ENCODE measurements at regions not wholly inside any gene's neighbourhood (a gene's known extent, or its start where the extent isn't known, plus 50 kb on each side); places are given as distances from the start of the nearest gene placed in this dataset.

GRCh38 chr2:2664989-2665833, 334.1 kb upstream of the MYT1L start:
- H3K14ac ChIP-seq (ENCODE audit: insufficient read length), result no peak overlapping the region
- H4K5ac ChIP-seq (ENCODE audit: insufficient read length, low read depth, low read length), result no peak overlapping the region
- H2AK5ac ChIP-seq (ENCODE audit: low read depth, low read length), result no peak overlapping the region
- no peak overlapping the region for H2BK120ac ChIP-seq (replicated peaks; ENCODE audit: low read depth, low read length)
- H3K56ac ChIP-seq (replicated peaks; ENCODE audit: insufficient read length, low read depth, low read length), result no peak overlapping the region
- no peak overlapping the region for H3K4me3 ChIP-seq (ENCODE audit: extremely low read depth in 1 of 4, insufficient read depth in 2 of 4, low read depth in 3 of 4, low read length in 4 of 4)
- H3K79me1 ChIP-seq (ENCODE audit: low read depth, low read length), result no peaks in the 10 kb centered on the region
- H3K18ac ChIP-seq (ENCODE audit: extremely low read depth, low read length), result no peak overlapping the region; the same call in 1 of the 2 replicates
- no peak overlapping the region for H2BK15ac ChIP-seq (ENCODE audit: low read length)
- H3K4ac ChIP-seq (replicated peaks; ENCODE audit: insufficient read length, low read depth, low read length), result no peak overlapping the region
- H3K9ac ChIP-seq (replicated peaks in 1 of 4; ENCODE audit: extremely low read depth in 1 of 4, low read depth in 3 of 4, low read length in 3 of 4), result no peak overlapping the region
- no peaks in the 10 kb centered on the region for H3K4me1 ChIP-seq (replicated peaks in 1 of 4; ENCODE audit: control insufficient read depth in 3 of 4, insufficient read depth in 4 of 4, low read length in 3 of 4)
- no peaks in the 10 kb centered on the region; a peak in 1 of 7 replicates for H3K27me3 ChIP-seq (replicated peaks in 1 of 4; ENCODE audit: control insufficient read depth in 3 of 4, extremely low read depth in 1 of 4, insufficient read depth in 3 of 4, low read length in 3 of 4)
- H3K27ac ChIP-seq (ENCODE audit: low read depth, low read length), result no peak overlapping the region
- FAIRE-seq (no peak), DNase-seq (ENCODE audit: low read depth in 1 of 2, low spot score in 2 of 2) (no peak)
- no peaks in the 10 kb centered on the region; the same call in 1 of the 2 replicates for H3K23me2 ChIP-seq (ENCODE audit: low read depth, low read length)
- H3K4me2 ChIP-seq (ENCODE audit: insufficient read depth in 1 of 2, low read depth in 2 of 2, low read length in 2 of 2), result no peak overlapping the region
- no peak overlapping the region for H4K91ac ChIP-seq (replicated peaks; ENCODE audit: insufficient read length, low read length)
- H2AFZ ChIP-seq (ENCODE audit: low read length), result no peak overlapping the region
- no peaks in the 10 kb centered on the region for H3K79me2 ChIP-seq (ENCODE audit: control insufficient read depth in 1 of 2, insufficient read depth in 2 of 2, low read length in 2 of 2)
- no peak overlapping the region for H3K23ac ChIP-seq (ENCODE audit: insufficient read length)
- H3K9me3 ChIP-seq (ENCODE audit: insufficient read depth in 2 of 2, low read depth in 1 of 2, low read length in 1 of 2), result no peaks in the 10 kb centered on the region
- CTCF ChIA-PET (ENCODE audit: partially characterized antibody), result interaction anchor here (0.9 to 1.2 kb wide), 2 partner anchors 12 to 435 kb away, joined by 3 to 4 read pairs; no protein-coding TSS in a partner anchor
- no peaks in the 10 kb centered on the region; a peak in 1 of 8 replicates for H3K36me3 ChIP-seq (ENCODE audit: control insufficient read depth in 2 of 4, insufficient read depth in 4 of 4, low read length in 3 of 4)
- H2BK12ac ChIP-seq (ENCODE audit: low read depth, low read length), result no peak overlapping the region
- no peak overlapping the region for H2BK20ac ChIP-seq (ENCODE audit: low read length)
- whole genome bisulfite sequencing, 2 experiments (ENCODE audit: extremely low coverage in 1 of 2, insufficient coverage in 1 of 2, insufficient read length in 1 of 2, insufficient replicate concordance in 2 of 2, low coverage in 1 of 2, low lambda C conversion rate in 2 of 2, missing lambda C conversion rate in 1 of 2), result 95% methylated on average over 23 of the region's 28 CpGs; no CpG with 5 or more reads in 1 of the 2 experiments
- H2BK5ac ChIP-seq (ENCODE audit: low read depth, low read length), result 0 out of 2 replicates have a peak overlapping the region, but pooled peaks have one; percentile 16
- H4K20me1 ChIP-seq (replicated peaks in 1 of 2; ENCODE audit: control insufficient read depth in 1 of 2, insufficient read depth in 2 of 2, low read length in 2 of 2), result no peaks in the 10 kb centered on the region
- no peak overlapping the region for H4K8ac ChIP-seq (ENCODE audit: extremely low read depth, insufficient read depth, low read length)
- POLR2A ChIA-PET (ENCODE audit: partially characterized antibody), result no interaction called here
- no peak for TF ChIP-seq TEAD4 (IDR thresholded peaks at IDR 0.05; ENCODE audit: low read depth, low read length)
- TF ChIP-seq KDM1A (IDR thresholded peaks at IDR 0.05; ENCODE audit: borderline replicate concordance, low read length), result no peak
- TF ChIP-seq E2F6 (IDR thresholded peaks at IDR 0.05), result no peak
- no peak for TF ChIP-seq SIN3A (conservative IDR thresholded peaks at IDR 0.05 in 1 of 2, IDR thresholded peaks at IDR 0.05 in 1 of 2; ENCODE audit: low read depth in 1 of 2, low read length in 2 of 2)
- no peak for TF ChIP-seq EP300 (IDR thresholded peaks at IDR 0.05; ENCODE audit: borderline replicate concordance in 1 of 2, low read depth in 2 of 2, low read length in 2 of 2)
- no peak for TF ChIP-seq ATF3 (IDR thresholded peaks at IDR 0.05; ENCODE audit: insufficient read depth, low read depth, low read length)
- no peak for TF ChIP-seq FOSL1 (IDR thresholded peaks at IDR 0.05; ENCODE audit: insufficient read depth, low read depth, low read length)
- no peak for TF ChIP-seq EZH2 (IDR thresholded peaks at IDR 0.05; ENCODE audit: low read depth, low read length, severe bottlenecking)
- no peak for TF ChIP-seq RAD21 (IDR thresholded peaks at IDR 0.05 in 1 of 2, conservative IDR thresholded peaks at IDR 0.05 in 1 of 2; ENCODE audit: low read depth in 2 of 2, low read length in 2 of 2)

All from H1 (cell line).